K562 (cell line): ENCODE measurements at regions not wholly inside any gene's neighbourhood (a gene's known extent, or its start where the extent isn't known, plus 50 kb on each side); places are given as distances from the start of the nearest gene placed in this dataset.

Experiments used
- ATAC-seq: fragments of 200-7000 bp; cut with Tn5 transposase; 3 replicates; pipeline ENCODE4 v1.9.1; 2020; ENCODE audit warnings: moderate library complexity
- BruUV-seq: library from RNA; stranded (reverse); fragments of 400-500 nt; replicated peaks from 2 replicates; lab custom pipeline; 2021; lab: Mats Ljungman, UMichigan
- CTCF ChIA-PET: fragments of 300-600 bp; formaldehyde crosslinking; extraction: SDS; loops from one replicate; lab custom pipeline; 2021; ENCODE audit warnings: low intra/inter-chr PET ratio; lab: Yijun Ruan, JAX
- POLR2A ChIA-PET: fragments of 300-600, 350-650 bp; sonication (Branson Sonifier 250); formaldehyde crosslinking; extraction: SDS; loops from one replicate; lab custom pipeline; 2021; ENCODE audit warnings: antibody characterized with exemption, inconsistent platforms; lab: Yijun Ruan, JAX
- DNase-seq, 4 experiments: peaks; one replicate each; pipeline versions ENCODE4 v3.0.0 to v3.0.0-alpha.2; 2011 to 2018; ENCODE audit warnings: low spot score in 3 of 4, mixed read lengths in 3 of 4; ENCODE audit errors: extremely low read depth in 1 of 4
- FAIRE-seq: peaks from 2 replicates; lab custom pipeline; 2011; peaks lifted over from hg19 to GRCh38; lab: Jason Lieb, UNC
- H2AFZ ChIP-seq: 2 replicates; pipeline ENCODE4 v1.6.0; 2011; ENCODE audit warnings: low read depth, low read length, control low read depth, inconsistent platforms
- H3K27ac ChIP-seq: fragments of 200-600 bp; 3 replicates; pipeline ENCODE4 v1.8.0; 2011; ENCODE audit warnings: low read depth, mild to moderate bottlenecking, control low read depth, inconsistent platforms, low read length, moderate library complexity, mixed read lengths; ENCODE audit errors: extremely low read depth
- H3K27me3 ChIP-seq, 2 experiments: fragments of 300-600 bp in 1 of 2; 2 replicates in 1 of 2; 3 replicates in 1 of 2; pipeline versions ENCODE4 v1.6.0 to v1.8.0; 2011; ENCODE audit warnings: inconsistent platforms in 2 of 2, low read length in 2 of 2, mild to moderate bottlenecking in 1 of 2, mixed read lengths in 1 of 2, moderate library complexity in 1 of 2; ENCODE audit not compliant: control insufficient read depth in 2 of 2, insufficient read depth in 2 of 2
- H3K36me3 ChIP-seq: fragments of 300-600 bp; 3 replicates; pipeline ENCODE4 v1.8.0; 2011; ENCODE audit warnings: mild to moderate bottlenecking, low read length, inconsistent platforms; ENCODE audit not compliant: control insufficient read depth, insufficient read depth
- H3K4me1 ChIP-seq, 2 experiments: fragments of 200-600 bp in 1 of 2; replicated peaks in 1 of 2; 2 replicates in 1 of 2; 3 replicates in 1 of 2; pipeline versions ENCODE4 v1.5.1 to v1.8.0; 2011; ENCODE audit warnings: inconsistent platforms in 2 of 2, low read length in 2 of 2, mild to moderate bottlenecking in 1 of 2, mixed read lengths in 1 of 2, moderate library complexity in 1 of 2; ENCODE audit not compliant: control insufficient read depth in 2 of 2, insufficient read depth in 2 of 2
- H3K4me2 ChIP-seq: 2 replicates; pipeline ENCODE4 v1.6.1; 2011; ENCODE audit warnings: low read length, control low read depth, inconsistent platforms, mixed read lengths; ENCODE audit not compliant: insufficient read depth
- H3K4me3 ChIP-seq: fragments of 200-600 bp; sonication (generic), shearing (Covaris generic); 2 replicates; pipeline ENCODE4 v1.5.1; 2016; ENCODE audit warnings: control low read depth, inconsistent platforms
- H3K79me2 ChIP-seq: fragments of 200-600 bp; 3 replicates; pipeline ENCODE4 v1.8.0; 2011; ENCODE audit warnings: low read length, inconsistent platforms; ENCODE audit not compliant: control insufficient read depth, insufficient read depth
- H3K9ac ChIP-seq, 2 experiments: 2 replicates each; pipeline versions ENCODE4 v1.6.0 to v1.6.1; 2011; ENCODE audit warnings: low read depth in 2 of 2, low read length in 2 of 2, control low read depth in 1 of 2, inconsistent platforms in 1 of 2, mild to moderate bottlenecking in 1 of 2, mixed read lengths in 1 of 2; ENCODE audit not compliant: insufficient read depth in 1 of 2
- H3K9me1 ChIP-seq: one replicate; pipeline ENCODE4 v1.6.0; 2011; ENCODE audit warnings: inconsistent platforms, mild to moderate bottlenecking, low read length, moderate library complexity; ENCODE audit not compliant: control insufficient read depth, insufficient read depth
- H3K9me3 ChIP-seq: replicated peaks from 2 replicates; pipeline ENCODE4 v1.5.1; 2011; ENCODE audit warnings: low read depth, low read length, inconsistent platforms; ENCODE audit not compliant: control insufficient read depth, insufficient read depth
- H4K20me1 ChIP-seq: replicated peaks from 2 replicates; pipeline ENCODE4 v1.6.1; 2011; ENCODE audit warnings: low read length, inconsistent platforms, mixed read lengths; ENCODE audit not compliant: control insufficient read depth, insufficient read depth
- FUS ChIP-seq: fragments of 200-400 bp; formaldehyde crosslinking; optimal IDR thresholded peaks from 2 replicates; pipeline ENCODE3; 2017; ENCODE audit warnings: low read depth, low read length
- KLF6 ChIP-seq: fragments of 250-450 bp; sonication (Bioruptor Pico); IDR thresholded peaks from 2 replicates; pipeline ENCODE4 v1.4.0; 2020; ENCODE audit warnings: mild to moderate bottlenecking, moderate library complexity, borderline replicate concordance
- MAFF ChIP-seq: IDR thresholded peaks from 2 replicates; pipeline ENCODE4 v1.6.1; 2012; ENCODE audit warnings: low read length, improper control_type of control experiment
- NBN ChIP-seq: fragments of 450-650 bp; IDR thresholded peaks from 2 replicates; pipeline ENCODE4 v1.6.1; 2016; ENCODE audit warnings: low read depth, mild to moderate bottlenecking
- NFATC3 ChIP-seq: fragments of 450-650 bp; IDR thresholded peaks from 2 replicates; pipeline ENCODE4 v1.6.1; 2017; ENCODE audit warnings: mild to moderate bottlenecking
- NFRKB ChIP-seq: fragments of 450-650 bp; IDR thresholded peaks from 2 replicates; pipeline ENCODE4 v1.6.1; 2016; ENCODE audit warnings: low read depth
- PML ChIP-seq: IDR thresholded peaks from 2 replicates; pipeline ENCODE4 v1.6.1; 2012; ENCODE audit warnings: low read length, inconsistent platforms
- PPARD ChIP-seq: fragments of 250-450 bp; sonication (Bioruptor Pico); IDR thresholded peaks from 2 replicates; pipeline ENCODE4 v1.8.0; 2022; ENCODE audit warnings: inconsistent platforms, mild to moderate bottlenecking, moderate library complexity
- ZC3H8 ChIP-seq: fragments of 450-650 bp; IDR thresholded peaks from 2 replicates; pipeline ENCODE4 v1.6.1; 2017
- WGBS: fragments of 100-300 bp; shearing (Covaris generic); methylation state at CpG from one replicate; pipeline ENCODE4 v1.1.6; 2016; ENCODE audit warnings: low coverage, mixed read lengths; ENCODE audit not compliant: insufficient coverage; ENCODE audit errors: missing lambda C conversion rate; 5-methylcytosine and 5-hydroxymethylcytosine counted together
- in situ Hi-C: fragments of 300-500 bp; cut with MboI; formaldehyde crosslinking; loops from 4 replicates; pipeline ENCODE4 v1.15.0; 2018; ENCODE audit warnings: inconsistent platforms, mixed read lengths
- intact Hi-C: fragments of 100-400 bp; cut with micrococcal nuclease; formaldehyde crosslinking; loops from 2 replicates; pipeline ENCODE4 v1.14.2; 2022
- TF ChIP-seq, protein P1 (sequence below): fragments of 450-650 bp; IDR thresholded peaks from 2 replicates; pipeline ENCODE4 v1.7.1; 2018; ENCODE audit warnings: mild to moderate bottlenecking, low read depth; ENCODE audit not compliant: partially characterized antibody
- TF ChIP-seq, protein P2 (sequence below), 2 experiments: fragments of 150-350 bp in 1 of 2; IDR thresholded peaks; 2 replicates each; pipeline ENCODE4 v1.6.1; 2012 to 2016; ENCODE audit warnings: low read depth in 2 of 2, low read length in 2 of 2, mild to moderate bottlenecking in 1 of 2, moderate library complexity in 1 of 2

DNA sequence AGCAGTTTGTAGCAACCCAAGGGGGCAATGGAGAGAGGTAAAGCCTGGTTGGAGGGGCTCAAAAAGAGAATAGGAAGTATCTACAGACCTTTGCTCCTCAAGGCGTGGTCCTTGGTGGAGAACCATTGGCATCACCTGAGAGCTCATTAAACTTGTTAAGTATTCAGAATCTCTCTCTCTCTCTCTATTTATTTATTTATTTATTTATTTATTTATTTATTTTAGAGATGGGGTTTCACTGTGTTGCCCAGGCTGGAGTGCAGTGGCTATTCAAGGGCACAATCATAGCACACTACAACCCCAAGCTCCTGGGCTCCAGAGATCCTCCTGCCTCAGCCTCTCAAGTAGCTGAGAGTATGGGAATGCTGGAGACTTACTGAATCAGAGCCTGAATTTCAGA, 193.1 kb upstream of the ADCY2 start:
- intact Hi-C loops (no loop called here), in situ Hi-C loops (no loop called here)
- Histone ChIP-seq H3K79me2 (no peaks in the 10 kb centered on the region), H3K4me3 (no peak overlapping the region), H3K36me3 (no peaks in the 10 kb centered on the region), H3K4me1 (no peaks in the 10 kb centered on the region), H4K20me1 (no peaks in the 10 kb centered on the region), H3K4me2 (no peak overlapping the region), H3K9me3 (no peaks in the 10 kb centered on the region), H3K9ac (no peak overlapping the region), H3K27me3 (no peaks in the 10 kb centered on the region), H2AFZ (no peak overlapping the region), H3K9me1 (no peaks in the 10 kb centered on the region), H3K27ac (no peak overlapping the region)
- ChIA-PET POLR2A (no interaction called here), CTCF (no interaction called here)
- FAIRE-seq (no peak), DNase-seq (no peak), ATAC-seq (no peak)
- BruUV-seq: no TSS peak
- 0% methylated on average over 1 of the region's 1 CpG for WGBS
- no peak for TF ChIP-seq PPARD (CRISPR knock-in tag)
- no peak for TF ChIP-seq NFATC3
- TF ChIP-seq FUS: no peak
- no peak for TF ChIP-seq ZC3H8
- no peak for TF ChIP-seq KLF6 (CRISPR knock-in tag)
- no peak for TF ChIP-seq NBN
- TF ChIP-seq NFRKB: no peak
- TF ChIP-seq, protein P1, sequence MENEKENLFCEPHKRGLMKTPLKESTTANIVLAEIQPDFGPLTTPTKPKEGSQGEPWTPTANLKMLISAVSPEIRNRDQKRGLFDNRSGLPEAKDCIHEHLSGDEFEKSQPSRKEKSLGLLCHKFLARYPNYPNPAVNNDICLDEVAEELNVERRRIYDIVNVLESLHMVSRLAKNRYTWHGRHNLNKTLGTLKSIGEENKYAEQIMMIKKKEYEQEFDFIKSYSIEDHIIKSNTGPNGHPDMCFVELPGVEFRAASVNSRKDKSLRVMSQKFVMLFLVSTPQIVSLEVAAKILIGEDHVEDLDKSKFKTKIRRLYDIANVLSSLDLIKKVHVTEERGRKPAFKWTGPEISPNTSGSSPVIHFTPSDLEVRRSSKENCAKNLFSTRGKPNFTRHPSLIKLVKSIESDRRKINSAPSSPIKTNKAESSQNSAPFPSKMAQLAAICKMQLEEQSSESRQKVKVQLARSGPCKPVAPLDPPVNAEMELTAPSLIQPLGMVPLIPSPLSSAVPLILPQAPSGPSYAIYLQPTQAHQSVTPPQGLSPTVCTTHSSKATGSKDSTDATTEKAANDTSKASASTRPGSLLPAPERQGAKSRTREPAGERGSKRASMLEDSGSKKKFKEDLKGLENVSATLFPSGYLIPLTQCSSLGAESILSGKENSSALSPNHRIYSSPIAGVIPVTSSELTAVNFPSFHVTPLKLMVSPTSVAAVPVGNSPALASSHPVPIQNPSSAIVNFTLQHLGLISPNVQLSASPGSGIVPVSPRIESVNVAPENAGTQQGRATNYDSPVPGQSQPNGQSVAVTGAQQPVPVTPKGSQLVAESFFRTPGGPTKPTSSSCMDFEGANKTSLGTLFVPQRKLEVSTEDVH: no peak
- no peak for TF ChIP-seq MAFF
- TF ChIP-seq, protein P2, sequence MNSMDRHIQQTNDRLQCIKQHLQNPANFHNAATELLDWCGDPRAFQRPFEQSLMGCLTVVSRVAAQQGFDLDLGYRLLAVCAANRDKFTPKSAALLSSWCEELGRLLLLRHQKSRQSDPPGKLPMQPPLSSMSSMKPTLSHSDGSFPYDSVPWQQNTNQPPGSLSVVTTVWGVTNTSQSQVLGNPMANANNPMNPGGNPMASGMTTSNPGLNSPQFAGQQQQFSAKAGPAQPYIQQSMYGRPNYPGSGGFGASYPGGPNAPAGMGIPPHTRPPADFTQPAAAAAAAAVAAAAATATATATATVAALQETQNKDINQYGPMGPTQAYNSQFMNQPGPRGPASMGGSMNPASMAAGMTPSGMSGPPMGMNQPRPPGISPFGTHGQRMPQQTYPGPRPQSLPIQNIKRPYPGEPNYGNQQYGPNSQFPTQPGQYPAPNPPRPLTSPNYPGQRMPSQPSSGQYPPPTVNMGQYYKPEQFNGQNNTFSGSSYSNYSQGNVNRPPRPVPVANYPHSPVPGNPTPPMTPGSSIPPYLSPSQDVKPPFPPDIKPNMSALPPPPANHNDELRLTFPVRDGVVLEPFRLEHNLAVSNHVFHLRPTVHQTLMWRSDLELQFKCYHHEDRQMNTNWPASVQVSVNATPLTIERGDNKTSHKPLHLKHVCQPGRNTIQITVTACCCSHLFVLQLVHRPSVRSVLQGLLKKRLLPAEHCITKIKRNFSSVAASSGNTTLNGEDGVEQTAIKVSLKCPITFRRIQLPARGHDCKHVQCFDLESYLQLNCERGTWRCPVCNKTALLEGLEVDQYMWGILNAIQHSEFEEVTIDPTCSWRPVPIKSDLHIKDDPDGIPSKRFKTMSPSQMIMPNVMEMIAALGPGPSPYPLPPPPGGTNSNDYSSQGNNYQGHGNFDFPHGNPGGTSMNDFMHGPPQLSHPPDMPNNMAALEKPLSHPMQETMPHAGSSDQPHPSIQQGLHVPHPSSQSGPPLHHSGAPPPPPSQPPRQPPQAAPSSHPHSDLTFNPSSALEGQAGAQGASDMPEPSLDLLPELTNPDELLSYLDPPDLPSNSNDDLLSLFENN (IDR thresholded peaks at IDR 0.05; ENCODE audit: low read depth in 2 of 2, low read length in 2 of 2): no peak
- TF ChIP-seq PML: no peak
